ENCODE measurements at regions not wholly inside any gene's neighbourhood (a gene's known extent, or its start where the extent isn't known, plus 50 kb on each side); places are given as distances from the start of the nearest gene placed in this dataset.

- DNase-seq (ENCODE audit: low read depth), result no peak
Observed at GRCh38 chr2:181163139-181163538, 182.7 kb downstream of the UBE2E3 start.

GRCh38 chr2:181163691-181164090 is 183.3 kb downstream of the UBE2E3 start:
- Histone ChIP-seq H3K36me3 (ENCODE audit: control insufficient read depth, insufficient read depth, low read length) (no peaks in the 10 kb centered on the region), H3K4me3 (ENCODE audit: low read depth, low read length) (no peak overlapping the region), H3K27me3 (ENCODE audit: control insufficient read depth, insufficient read depth, low read length) (no peaks in the 10 kb centered on the region)
- TF ChIP-seq CTCF (IDR thresholded peaks at IDR 0.05; ENCODE audit: insufficient read depth, low read length, poor library complexity, severe bottlenecking), result no peak
- DNase-seq (ENCODE audit: low read depth), result no peak

More at GRCh38 chr2:181163139-181163538, 182.7 kb downstream of the UBE2E3 start:
- no peak overlapping the region for H3K4me3 ChIP-seq (ENCODE audit: low read depth, low read length)
- no peak for TF ChIP-seq CTCF (IDR thresholded peaks at IDR 0.05; ENCODE audit: insufficient read depth, low read length, poor library complexity, severe bottlenecking)
- H3K36me3 ChIP-seq (ENCODE audit: control insufficient read depth, insufficient read depth, low read length), result no peaks in the 10 kb centered on the region
- H3K27me3 ChIP-seq (ENCODE audit: control insufficient read depth, insufficient read depth, low read length), result no peaks in the 10 kb centered on the region

- no peak overlapping the region for H3K4me3 ChIP-seq (ENCODE audit: low read depth, low read length)
- TF ChIP-seq CTCF (IDR thresholded peaks at IDR 0.05; ENCODE audit: insufficient read depth, low read length, poor library complexity, severe bottlenecking), result no peak
- no peak for DNase-seq (ENCODE audit: low read depth)
- H3K36me3 ChIP-seq (ENCODE audit: control insufficient read depth, insufficient read depth, low read length), result no peaks in the 10 kb centered on the region
- no peaks in the 10 kb centered on the region for H3K27me3 ChIP-seq (ENCODE audit: control insufficient read depth, insufficient read depth, low read length)
Observed at GRCh38 chr2:181164699-181165098, 184.3 kb downstream of the UBE2E3 start.

- Histone ChIP-seq H3K4me3 (ENCODE audit: low read depth, low read length) (no peak overlapping the region), H3K36me3 (ENCODE audit: control insufficient read depth, insufficient read depth, low read length) (no peaks in the 10 kb centered on the region), H3K27me3 (ENCODE audit: control insufficient read depth, insufficient read depth, low read length) (no peaks in the 10 kb centered on the region)
- TF ChIP-seq CTCF (IDR thresholded peaks at IDR 0.05; ENCODE audit: insufficient read depth, low read length, poor library complexity, severe bottlenecking), result no peak
- no peak for DNase-seq (ENCODE audit: low read depth)
Observed at GRCh38 chr2:181165199-181165868, 184.9 kb downstream of the UBE2E3 start.

GRCh38 chr2:181169503-181169902 is 189.1 kb downstream of the UBE2E3 start:
- H3K4me3 ChIP-seq (ENCODE audit: low read depth, low read length), result no peak overlapping the region
- no peaks in the 10 kb centered on the region for H3K36me3 ChIP-seq (ENCODE audit: control insufficient read depth, insufficient read depth, low read length)
- H3K27me3 ChIP-seq (ENCODE audit: control insufficient read depth, insufficient read depth, low read length), result no peaks in the 10 kb centered on the region
- no peak for DNase-seq (ENCODE audit: low read depth)
- no peak for TF ChIP-seq CTCF (IDR thresholded peaks at IDR 0.05; ENCODE audit: insufficient read depth, low read length, poor library complexity, severe bottlenecking)

GRCh38 chr2:181170256-181170655 is 189.9 kb downstream of the UBE2E3 start:
- Histone ChIP-seq H3K4me3 (ENCODE audit: low read depth, low read length) (no peak overlapping the region), H3K36me3 (ENCODE audit: control insufficient read depth, insufficient read depth, low read length) (no peaks in the 10 kb centered on the region), H3K27me3 (ENCODE audit: control insufficient read depth, insufficient read depth, low read length) (no peaks in the 10 kb centered on the region)
- TF ChIP-seq CTCF (IDR thresholded peaks at IDR 0.05; ENCODE audit: insufficient read depth, low read length, poor library complexity, severe bottlenecking), result no peak
- no peak for DNase-seq (ENCODE audit: low read depth)
